ENCODE measurements at regions not wholly inside any gene's neighbourhood (a gene's known extent, or its start where the extent isn't known, plus 50 kb on each side); places are given as distances from the start of the nearest gene placed in this dataset.

DNA sequence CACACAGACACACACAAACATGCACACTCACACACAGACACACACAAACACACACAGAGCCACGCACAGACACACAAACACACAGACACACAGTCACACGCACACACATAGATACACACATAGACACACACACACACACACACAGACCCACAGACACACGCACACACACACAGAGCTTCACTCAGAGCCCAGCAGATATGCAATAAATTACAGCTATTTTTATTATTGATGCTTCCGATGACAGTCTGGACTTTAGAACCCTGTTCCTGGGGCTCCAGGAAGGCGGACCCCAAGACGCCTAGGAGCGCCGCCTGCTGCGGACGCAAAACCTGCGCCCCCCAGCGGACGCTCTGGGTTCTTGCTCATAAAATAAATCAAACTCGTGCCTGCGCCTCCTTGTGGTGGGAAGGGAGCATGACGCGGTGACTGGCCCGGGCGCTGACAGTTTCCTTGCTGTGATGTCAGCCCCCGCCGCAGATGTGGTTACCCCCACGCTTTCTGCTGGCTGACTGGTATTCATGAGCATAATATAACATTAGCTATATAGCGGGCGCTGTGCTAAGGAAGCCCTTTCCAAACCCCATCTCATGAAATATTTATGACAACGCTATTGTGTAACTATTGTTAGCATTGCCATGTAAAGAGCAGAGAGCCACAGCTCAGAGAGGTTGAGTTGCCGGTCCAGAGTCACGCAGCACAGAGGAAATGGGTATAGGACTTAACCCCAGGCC, 64.4 kb upstream of the TM9SF2 start:
- peak; percentile 65 to 68 for DNase-seq (ENCODE audit: low read depth in 2 of 2)

DNA sequence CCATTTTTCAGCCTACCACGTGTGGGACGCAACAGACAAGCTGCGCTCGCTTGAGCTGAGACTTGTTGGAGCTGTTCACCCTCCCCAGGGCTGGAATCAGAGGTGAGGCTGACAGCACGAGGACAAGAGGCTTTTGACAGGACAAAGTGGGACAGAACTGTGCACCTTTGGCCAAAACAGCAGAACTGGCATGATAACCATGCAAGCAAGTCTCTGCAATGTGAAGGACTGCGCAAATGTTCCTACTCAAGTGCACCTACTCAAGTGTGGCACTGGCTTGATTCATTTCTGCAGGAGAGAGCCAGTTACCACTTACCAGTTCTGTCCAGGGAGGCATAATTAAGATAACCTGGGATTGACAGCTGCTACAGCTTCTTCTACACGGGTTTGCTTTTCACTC, 62.2 kb upstream of the TM9SF2 start:
- no peak for DNase-seq (ENCODE audit: low read depth in 2 of 2)

DNA sequence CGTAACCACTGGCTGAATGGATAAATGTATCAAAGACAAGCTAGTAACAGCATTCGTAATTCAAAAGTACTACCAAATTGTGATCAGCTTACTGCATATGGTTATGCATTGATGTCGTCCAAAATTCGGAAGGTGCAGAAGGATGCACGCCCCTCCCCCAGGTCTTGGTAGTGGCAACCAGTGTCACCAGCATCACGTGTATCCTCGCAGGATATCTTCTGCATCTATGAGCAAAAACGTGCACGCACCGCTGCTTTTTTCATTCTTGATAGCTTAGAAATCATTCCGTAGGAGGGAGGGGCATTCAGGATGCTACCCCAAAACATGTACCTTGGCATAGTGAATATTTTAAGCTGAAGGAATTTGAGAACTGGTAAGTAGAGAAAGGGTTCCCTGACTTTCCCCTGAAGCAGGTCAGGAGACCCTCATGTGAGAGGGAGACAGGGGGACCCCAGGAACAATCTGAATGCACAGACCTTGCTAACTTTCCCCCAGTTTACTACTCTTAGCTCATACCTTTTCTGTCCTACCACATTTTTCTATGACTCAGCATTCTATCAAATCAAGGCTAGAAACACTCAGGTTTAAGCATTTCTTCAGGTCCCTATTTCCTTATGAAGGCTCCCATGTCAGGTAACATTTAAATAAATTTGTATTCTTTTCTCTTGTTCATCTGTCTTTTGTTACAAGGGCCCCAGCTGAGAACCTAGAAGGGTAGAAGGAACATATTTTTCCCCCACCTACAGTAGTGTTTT, 61.2 kb upstream of the TM9SF2 start:
- no peak for DNase-seq (ENCODE audit: low read depth in 2 of 2)

DNA sequence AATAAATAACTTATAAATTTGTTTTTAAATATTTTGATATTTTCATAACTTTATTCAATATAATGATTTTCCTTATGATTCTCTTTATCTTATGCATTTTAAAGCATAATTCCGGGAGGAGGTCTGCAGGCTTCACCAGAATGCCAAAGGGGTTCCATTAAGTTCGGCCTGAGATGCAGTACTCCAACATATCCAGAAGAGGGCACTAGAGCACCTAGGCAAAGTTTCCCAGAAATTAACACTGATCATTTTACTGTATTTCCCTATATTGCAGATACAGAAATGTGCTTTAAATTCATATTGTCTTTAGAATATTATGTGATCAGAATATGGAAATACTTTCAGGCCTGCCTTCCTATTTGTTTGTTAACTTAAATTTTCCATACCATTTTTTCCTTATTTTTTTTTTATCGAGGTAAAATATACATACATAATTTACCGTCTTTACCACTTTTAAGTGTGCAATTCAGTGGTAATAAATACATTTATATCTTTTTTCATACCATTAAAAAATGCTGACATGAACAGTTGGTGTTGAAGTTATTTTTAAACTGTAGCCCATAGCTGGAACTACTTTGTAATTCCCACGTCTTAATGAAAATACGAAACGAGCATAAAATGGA, 58.9 kb upstream of the TM9SF2 start:
- no peak for DNase-seq (ENCODE audit: low read depth in 2 of 2)

DNA sequence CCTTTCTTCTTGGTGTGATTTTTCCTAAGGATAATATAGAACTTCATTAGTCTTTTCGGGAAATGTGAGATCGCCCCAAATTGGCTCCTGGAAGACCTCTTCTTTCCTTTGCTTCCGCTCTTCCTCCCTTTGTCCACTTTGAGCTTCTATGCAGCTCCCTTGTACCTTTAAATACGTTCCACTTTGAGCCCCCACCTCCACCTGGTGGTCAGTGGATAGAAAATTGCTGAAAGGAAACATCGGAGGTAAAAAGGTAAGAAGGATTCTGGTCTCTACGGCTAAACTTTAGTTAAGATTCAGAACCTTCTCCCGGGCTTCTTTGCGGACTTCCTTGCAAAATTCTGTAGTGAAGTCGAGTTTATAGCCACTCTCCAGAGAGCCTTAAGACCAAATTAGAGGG, 55.0 kb upstream of the TM9SF2 start:
- no peak for DNase-seq (ENCODE audit: low read depth in 2 of 2)

DNA sequence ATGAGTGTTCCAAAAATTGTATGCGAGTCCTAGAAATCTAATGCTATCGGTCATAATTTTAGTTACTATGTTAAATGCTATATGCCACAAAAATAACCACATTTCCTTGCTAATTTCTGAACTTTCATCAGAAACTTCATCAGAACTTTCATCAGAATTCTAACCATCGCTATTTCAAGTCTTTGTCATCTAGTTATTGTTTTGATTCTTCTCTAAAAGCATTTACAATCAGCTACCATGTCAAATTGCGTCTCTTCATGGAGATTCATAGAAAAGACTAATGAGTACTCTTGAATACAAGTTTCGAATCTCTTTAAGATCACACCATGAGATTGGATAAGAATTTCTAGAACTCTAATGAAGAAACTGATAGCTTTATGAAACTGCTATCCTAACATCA, 52.7 kb upstream of the TM9SF2 start:
- DNase-seq (ENCODE audit: low read depth in 2 of 2): no peak

DNA sequence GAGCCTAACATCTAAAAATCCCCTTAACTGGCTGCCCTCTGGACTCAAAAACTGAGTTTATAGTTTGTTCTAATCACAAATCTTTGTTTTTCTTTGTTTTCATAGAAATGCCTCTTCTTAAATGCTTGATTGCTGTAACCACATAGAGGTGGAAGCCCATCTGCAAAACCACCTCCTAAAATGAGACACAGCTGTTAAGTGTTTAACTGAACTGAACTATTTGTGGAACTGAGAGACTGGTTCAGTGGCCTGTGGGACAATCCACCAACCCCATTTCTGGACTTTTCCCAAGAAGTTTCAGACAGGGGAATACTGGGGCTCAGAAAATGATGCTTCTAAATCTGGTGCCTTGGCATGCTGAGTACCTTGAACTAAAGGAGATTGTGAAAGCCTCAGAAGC, 50.9 kb upstream of the TM9SF2 start:
- DNase-seq (ENCODE audit: low read depth in 2 of 2): no peak
